Neural progenitor cell (in vitro differentiated cells): ENCODE measurements at regions not wholly inside any gene's neighbourhood (a gene's known extent, or its start where the extent isn't known, plus 50 kb on each side); places are given as distances from the start of the nearest gene placed in this dataset.

Source experiments
- EZH2 ChIP-seq: fragments of 200-600 bp; sonication (generic); IDR thresholded peaks from 2 replicates; pipeline ENCODE4 v1.6.1; 2017; ENCODE audit warnings: antibody characterized with exemption, mild to moderate bottlenecking, moderate library complexity
- TF ChIP-seq, protein P1 (sequence below): fragments of 200-600 bp; sonication (generic); IDR thresholded peaks from 2 replicates; pipeline ENCODE4 v1.5.1; 2017; ENCODE audit warnings: antibody characterized with exemption, mild to moderate bottlenecking

DNA sequence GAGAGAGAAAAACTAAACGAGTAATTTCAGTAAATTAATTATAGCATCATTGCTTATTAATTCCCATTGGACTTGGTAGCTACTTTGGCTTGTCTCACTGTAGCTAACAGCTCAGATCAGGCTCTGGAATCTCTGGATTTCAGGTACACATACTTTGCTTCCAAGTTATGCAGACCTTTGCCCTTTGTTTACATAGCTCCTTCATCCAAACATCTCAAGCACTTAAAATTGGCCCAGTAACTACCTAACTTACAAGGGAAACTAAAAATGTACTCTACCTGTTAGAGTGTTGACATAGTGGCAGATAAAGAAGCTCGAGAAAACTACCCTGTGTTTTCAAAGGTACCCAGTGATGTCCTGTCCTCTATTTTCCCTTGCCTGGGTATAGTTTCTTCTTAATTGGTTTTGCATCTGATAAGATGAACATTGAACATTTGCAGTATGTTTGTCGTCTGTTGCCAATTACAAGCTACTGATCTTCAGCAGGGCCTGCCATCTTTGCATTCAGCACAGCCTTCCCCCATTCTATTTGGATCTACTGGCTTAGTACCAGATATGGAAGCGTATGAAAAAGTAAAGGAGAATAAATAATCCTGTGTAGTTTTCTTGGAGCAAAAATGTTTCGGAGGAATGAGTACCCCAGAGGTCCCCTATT is 601.5 kb upstream of the FANCL start:
- TF ChIP-seq, protein P1, sequence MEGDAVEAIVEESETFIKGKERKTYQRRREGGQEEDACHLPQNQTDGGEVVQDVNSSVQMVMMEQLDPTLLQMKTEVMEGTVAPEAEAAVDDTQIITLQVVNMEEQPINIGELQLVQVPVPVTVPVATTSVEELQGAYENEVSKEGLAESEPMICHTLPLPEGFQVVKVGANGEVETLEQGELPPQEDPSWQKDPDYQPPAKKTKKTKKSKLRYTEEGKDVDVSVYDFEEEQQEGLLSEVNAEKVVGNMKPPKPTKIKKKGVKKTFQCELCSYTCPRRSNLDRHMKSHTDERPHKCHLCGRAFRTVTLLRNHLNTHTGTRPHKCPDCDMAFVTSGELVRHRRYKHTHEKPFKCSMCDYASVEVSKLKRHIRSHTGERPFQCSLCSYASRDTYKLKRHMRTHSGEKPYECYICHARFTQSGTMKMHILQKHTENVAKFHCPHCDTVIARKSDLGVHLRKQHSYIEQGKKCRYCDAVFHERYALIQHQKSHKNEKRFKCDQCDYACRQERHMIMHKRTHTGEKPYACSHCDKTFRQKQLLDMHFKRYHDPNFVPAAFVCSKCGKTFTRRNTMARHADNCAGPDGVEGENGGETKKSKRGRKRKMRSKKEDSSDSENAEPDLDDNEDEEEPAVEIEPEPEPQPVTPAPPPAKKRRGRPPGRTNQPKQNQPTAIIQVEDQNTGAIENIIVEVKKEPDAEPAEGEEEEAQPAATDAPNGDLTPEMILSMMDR = no peak
- TF ChIP-seq EZH2 = no peak
